Activated CD4-positive, alpha-beta T cell treated with anti-CD3 and anti-CD28 coated beads, Interleukin-2, amount 50 U/mL, for 24 hours (primary cell): ENCODE measurements at regions not wholly inside any gene's neighbourhood (a gene's known extent, or its start where the extent isn't known, plus 50 kb on each side); places are given as distances from the start of the nearest gene placed in this dataset.
"Not testable (repeated sequence)": the region's sequence is repeated elsewhere in the genome, so short reads cannot be mapped to it uniquely, and the experiment has no call there.

Experiments
- DNase-seq, 2 donors: peaks; one replicate each; pipeline ENCODE4 v3.0.0-alpha.2; 2020; ENCODE audit warnings: low read depth in 1 of 2, low spot score in 1 of 2

DNA sequence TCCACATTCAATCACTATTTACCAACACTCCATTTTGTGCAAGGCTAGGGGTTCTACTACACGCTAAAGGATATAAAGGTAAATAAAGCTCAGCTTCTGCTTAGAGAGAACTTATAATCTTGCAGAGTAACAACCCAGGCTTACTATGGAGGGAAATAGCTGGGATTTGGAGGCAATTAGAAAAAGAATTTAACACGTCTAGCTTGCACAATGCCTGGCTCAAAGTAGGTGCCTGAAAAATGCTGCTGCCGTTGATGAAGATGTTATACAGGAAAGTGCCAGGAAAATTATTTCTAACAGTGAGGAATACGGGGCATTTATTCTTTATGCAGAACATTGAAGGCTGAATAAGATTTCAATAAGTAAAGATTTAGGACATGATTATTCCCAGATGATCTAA, 214.2 kb downstream of the KITLG start:
- DNase-seq = no peak

DNA sequence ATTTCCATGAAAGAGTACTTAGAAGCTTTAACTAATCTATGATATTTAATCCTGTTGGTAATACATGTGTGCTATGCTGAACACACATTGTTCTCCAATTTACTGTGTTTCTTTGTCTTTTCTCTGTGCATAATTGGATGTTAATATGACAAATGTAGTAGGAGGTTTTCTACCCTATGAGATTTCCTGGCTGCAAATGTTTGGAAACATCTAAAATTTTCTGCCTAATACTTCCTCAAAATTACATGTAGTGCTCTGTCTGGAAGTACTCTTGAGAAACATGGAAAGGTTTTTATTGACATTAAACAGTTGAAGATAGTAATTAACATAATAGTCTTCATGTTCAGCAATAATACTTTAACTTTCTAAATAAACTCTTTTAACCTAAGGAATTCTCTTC, 213.0 kb downstream of the KITLG start:
- DNase-seq = no peak

DNA sequence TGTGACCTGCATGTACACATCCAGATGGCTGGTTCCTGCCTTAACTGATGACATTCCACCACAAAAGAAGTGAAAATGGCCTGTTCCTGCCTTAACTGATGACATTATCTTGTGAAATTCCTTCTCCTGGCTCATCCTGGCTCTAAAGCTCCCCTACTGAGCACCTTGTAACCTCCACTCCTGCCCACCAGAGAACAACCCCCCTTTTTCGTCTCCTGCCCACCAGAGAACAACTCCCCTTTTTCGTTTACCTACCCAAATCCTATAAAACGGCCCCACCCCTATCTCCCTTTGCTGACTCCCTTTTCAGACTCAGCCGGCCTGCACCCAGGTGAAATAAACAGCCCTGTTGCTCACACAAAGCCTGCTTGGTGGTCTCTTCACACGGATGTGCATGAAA, 212.2 kb downstream of the KITLG start:
- not testable (repeated sequence) for DNase-seq

DNA sequence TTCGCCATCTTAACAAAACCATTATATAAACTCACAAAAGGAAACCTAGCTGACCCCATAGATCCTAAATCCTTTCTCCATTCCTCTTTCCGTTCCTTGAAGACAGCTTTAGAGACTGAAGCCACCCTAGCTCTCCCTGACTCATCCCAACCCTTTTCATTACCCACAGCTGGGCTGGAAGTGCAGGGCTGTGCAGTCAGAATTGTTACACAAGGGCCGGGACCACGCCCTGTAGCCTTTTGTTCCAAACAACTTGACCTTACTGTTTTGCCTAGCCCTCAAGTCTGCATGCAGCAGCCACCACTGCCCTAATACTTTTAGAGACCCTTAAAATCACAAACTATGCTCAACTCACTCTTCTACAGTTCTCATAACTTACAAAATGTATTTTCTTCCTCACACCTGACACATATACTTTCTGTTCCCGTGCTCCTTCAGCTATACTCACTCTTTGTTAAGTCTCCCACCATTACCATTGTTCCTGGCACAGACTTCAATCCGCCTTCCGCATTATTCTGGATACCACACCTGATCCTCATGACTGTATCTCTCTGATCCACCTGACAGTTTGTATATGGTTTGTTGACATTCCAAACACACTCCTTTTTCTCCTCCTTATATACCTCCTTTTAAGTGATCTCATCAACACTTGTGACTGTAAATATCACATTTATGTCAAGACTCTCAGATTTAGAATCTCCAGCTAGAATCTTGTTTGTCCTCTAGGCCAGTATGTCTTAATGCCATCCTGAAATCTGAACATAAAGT, 208.7 kb downstream of the KITLG start:
- DNase-seq = no peak

DNA sequence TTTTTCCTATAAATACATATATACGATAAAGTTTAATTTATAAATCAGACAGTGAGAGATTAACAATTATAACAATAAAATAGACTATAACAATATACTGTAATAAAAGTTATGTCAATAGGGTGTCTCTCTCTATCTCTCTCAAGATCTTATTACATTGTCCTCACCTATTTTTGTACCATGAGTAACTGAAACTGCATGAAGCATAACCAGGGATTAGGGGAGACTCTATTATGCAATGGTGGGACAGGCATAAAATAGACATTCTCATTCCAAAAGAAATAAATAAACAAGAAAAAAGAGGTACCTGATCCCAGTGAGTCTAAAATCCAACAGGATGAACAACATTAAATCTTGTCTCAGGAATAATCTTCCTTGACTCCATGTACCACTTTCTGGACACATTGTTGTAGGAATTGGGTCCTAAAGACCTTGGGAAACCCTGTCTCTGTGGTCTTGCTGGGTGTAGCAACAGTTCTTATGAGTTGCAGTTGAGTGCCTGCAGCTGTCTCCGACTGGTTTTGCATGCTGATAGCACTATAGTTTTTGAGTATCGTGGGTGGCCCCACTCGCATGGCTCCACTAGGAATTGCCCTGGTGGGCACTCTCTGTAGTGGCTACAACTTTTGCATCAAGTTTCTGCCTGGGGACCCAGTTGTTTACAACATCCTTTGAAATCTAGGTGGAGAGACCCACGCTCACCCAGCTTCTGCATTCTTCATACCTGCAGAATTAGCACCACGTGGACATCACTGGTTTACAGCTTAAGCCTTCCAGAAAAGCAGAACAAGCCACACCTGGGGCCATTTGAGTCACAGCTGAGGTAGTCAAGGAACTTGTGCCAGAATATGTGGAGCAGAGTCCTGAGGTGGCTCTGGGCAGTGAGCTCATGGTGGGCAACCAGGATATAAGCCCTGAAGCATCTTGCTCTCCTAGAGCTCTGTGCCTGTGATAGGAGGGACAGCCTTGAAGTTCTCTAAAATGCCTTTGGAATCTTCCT, 204.7 kb downstream of the KITLG start:
- no peak for DNase-seq

DNA sequence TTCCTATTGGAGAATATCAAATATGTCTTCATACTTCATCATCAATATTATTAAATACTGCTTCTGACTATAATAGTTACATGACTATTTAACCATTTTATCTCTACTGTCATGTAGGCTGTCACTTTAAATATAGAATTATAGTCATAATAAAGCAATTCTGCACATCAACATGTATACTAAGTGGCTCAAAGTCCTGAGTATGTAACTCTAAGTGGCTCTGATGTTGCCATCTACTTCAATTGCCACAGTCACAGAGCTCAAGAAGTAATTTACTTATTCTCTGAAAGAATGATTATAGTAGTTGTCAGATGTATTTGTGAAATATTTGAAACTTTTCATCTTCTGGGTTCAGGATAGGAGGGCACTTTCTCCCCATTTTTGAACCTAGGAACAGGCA, 202.3 kb downstream of the KITLG start:
- DNase-seq = no peak

DNA sequence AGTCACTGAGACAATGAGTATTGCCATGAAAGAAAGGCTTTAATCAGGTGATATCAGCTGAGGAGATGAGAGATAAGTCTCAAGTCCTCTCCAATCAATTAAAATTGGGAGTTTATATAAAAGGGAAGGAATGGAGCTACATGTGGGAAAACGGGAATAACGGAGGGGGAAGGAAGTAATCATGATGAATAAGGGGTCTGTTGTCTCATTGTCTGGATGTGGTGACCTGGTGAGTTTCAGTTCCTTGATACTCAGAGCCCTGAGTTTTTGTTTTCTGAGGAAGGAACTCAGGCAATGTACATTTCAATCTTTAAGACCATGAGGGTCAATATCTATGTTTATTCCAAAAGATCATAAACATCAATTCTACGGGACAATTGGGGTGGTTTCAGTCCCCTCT, 198.8 kb downstream of the KITLG start:
- no peak for DNase-seq

DNA sequence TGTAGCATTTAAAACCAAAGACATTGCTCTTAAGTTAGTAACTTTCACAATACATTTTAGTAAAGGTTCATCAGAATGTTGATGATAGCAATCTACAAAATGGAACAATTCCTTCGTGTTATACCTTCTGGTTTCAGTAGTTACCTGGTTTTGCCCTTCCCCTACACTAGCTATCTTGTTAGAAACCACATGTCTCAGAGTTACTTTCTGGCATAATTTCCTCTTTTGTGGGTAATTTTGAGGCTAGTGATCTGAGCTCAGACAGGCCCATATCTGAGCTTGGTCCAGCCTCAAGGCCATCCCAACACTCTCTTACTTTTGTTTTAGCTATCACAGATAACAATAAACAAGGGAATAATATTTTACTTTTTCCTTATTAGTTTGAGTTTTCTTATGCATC, 196.9 kb downstream of the KITLG start:
- DNase-seq = no peak

DNA sequence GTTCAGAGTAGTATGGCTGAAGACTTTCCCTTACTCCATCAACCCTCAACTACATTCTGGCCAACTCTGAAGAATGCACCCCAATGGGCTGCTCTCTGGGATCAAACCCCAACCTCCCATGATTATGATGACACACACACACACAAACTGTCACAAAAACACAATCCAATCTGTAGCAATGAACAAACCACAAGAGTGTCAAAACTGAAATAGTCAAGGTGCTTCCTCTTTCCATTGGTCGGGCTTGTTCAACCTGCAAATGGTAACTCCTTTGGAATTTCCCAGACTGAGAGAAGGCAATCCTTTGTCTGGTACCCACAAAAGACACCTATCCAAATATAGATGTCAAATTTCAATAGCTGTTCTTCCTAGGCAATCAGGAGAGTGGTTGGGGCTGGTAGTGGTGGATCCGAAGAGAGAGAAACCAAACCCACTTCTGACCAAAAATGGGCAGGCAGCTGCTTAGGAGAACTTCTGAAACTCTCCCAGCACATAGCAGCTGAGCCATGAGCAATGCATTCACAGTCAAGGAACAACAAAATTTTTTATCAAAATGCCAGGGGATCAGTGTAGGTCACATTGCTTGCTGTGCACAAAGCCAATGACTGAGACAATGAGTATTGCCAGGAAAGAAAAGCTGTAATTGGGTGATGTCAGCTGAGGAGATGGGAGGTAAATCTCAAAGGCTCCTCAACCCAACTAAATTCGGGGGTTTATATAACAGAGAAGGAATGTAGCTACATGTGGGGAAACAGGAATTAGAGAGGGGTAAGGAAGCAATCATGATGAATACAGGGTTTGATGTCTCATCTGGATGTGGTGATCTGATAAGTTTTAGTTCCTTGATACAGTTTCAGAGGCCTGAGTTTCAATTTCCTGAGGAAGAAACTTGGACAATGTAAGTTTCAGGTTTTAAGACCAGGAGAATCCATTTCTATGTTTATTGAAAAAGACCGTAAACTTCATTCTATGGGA, 191.4 kb downstream of the KITLG start:
- DNase-seq = no peak

DNA sequence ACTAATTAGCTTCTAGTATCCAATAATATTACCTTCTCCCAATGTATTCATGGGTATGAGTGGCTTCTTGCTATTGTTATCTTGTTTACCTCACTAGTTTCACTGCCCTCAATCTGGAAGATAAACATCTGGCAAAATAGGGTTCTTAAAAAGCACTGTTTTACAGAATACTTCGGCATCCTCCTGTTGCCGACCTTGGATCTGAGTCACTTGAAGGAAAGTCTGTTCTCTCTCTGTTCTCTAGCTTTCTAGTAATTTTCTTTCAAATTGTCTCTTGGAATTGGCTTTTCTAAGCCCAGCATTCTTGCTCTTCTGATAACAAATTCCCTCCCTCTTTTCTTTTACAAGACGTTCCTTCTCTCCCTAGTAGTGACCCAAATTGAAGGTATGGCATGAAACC, 189.5 kb downstream of the KITLG start:
- no peak for DNase-seq

DNA sequence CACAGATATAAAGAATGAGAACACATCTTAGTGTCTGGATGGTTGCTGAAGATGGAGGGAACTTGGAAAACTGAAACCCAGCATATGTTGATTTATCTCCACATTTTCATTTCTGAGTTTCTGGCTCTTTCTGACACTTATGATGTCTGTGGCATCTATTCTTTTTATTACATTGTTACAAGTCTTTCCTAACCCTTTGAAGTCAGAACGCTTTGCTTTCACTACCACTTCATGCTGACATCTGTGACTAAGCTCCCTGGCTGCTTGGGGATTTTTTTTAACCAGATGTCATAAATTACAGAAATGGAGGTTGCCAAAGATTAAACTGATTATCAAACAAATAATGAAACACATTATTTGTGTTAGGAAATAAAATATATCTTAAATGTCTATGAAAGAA, 188.7 kb downstream of the KITLG start:
- no peak for DNase-seq

DNA sequence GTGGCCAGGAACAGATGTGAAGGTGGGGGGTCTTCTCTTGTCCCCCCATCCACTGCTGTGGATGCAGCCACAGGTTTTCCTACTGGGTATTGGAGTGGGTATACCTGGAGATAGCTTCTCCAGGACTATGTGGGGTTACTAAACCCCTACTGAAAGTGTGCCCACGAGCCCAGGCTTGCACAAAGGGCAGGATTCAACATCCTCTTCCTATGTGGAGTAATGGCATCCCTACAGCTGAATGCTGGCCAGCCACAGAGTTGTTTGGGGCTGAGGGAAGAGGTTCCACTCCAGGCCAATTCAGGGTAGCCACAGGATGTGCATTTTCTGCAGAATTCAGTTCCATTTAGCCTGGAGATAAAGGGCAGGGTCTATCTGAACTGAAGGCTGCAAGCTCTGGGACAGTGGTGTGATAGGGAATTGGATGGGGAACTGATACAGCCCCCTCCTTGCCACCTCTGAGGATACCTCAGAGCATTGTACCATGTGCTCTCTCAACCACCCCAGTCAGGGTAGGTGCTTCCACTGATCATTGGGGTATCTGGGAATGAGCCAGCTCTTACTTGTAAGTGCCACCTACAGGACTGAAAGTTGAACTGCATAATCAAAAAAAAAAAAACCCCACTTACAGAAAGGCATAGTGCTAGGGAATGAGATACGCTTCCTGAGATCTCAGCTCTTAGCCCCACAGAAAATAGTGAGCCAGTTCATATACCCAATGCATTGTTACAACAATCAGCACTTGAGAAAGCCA, 187.1 kb downstream of the KITLG start:
- no peak for DNase-seq

DNA sequence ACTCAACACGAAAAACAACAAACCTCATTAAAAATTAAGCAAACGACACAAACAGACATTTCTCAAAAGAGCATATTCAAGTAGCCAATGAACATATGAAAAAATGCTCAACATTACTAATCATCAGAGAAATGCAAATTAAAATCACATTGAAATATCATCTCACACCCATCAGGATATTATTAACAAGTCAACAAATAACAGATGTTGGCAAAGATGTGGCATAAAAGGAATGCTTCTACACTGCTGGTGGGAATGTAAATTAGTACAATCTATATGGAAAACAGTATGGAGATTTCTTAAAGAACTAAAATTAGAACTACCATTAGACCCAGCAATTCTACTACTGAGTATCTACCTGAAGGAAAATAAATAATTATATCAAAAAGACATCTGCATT, 182.2 kb downstream of the KITLG start:
- DNase-seq = no peak

DNA sequence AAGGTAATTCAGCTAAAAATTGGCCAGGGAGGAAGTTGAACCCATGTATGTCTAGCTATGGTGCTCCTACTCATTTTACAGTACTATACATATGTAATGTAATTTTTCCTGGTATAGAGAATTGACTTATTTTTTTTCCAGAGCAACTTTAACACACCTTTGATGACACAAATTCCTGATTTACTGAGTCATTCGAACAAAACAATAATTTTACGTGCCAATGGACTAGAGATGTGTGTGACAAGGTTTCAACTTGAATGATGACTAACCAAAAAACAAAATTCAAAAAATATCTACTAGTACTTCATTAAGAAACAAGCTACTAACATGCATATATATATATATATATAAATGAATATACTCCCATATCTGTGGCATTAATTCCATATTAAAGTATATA, 180.5 kb downstream of the KITLG start:
- no peak for DNase-seq

DNA sequence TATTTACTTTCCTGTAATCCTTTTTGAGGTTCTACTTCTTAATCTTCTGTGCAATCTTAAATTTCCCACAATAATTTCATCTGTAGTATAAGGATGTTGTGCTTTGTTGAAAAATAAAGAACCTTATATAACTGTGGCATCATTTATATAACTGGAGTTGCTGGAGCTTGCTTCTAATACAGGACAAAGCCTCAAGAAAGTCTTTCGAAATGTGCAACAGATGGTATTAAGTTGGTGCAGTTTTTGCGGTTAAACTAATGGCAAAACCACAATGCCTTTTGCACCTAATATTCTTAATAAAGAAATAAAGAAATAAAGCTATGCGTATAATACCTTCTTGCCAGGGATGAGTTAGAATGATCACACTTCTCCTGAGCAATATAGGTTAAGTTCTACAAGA, 180.0 kb downstream of the KITLG start:
- no peak for DNase-seq

DNA sequence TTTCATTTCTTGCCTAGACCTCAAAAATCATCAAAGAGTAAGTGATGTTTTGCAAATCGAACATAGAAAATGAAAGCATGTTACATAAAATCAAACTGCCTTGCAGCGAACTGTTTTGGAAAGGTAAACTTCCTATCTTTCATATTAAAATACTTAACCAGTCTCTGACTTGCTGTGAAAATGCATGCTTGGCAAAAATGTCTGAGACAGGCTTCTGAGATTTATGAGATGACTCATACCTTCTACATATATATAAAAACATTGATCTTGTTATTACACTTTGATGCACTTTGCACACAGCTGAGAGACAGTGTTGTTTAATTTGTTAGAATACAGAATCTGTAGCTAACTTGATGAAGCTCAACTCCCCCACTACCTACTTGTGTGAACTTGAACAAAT, 179.1 kb downstream of the KITLG start:
- no peak for DNase-seq

DNA sequence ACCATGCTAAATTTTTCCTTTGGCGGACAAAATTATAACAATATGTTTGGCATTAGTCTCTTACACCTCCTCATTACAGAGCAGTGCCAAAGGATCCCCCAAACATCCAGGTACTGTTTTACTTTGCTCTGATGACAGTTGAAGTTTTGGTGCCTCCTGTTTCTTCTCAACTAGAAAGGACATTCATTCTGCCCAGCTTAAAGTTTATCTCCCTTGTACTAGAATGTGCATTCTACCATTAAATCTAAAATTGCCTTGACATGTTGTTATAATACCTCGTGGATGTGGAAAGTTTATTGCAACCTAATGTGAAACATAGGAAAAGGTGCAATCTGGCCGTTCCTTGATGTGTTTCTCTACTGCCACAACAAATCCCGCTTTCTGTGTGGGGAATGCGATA, 173.4 kb downstream of the KITLG start:
- no peak for DNase-seq

DNA sequence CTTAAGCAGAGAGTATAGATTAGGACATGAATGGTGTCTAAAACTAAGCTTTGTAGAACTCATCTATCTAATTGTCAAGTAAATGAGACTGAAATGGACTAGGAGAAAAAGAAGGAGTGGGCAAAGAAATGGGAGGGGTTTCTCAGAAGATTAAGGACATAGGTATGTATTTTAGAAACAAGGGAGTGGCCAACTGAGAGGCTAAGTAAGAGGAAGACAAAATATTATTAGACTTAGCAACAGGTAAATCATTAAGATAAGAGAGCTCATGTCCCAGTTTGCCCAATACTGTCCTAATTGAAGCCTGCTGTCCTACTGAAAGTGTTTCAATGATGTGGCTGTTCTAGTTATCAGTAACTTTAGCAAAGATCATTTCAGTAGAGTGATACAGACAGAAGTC, 171.4 kb downstream of the KITLG start:
- no peak for DNase-seq

DNA sequence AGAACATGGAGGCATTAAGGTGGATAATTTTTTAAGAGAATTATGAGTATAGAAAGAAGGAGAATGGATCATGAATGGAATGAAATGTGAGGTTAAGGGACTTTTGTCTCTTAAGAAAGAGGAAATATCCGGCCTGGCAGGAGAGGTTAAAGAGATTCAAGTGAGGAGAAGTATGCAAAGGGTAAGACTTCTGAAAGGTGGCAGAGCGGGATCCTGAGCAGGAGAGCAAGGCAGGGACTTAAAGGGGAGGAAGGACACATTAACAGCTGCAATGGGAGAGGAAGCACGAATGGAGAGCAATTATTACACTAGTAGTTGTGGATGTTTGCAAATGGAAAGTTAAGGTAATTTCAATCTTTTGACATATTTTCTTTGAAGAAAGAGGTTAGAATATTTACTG, 171.0 kb downstream of the KITLG start:
- no peak for DNase-seq

DNA sequence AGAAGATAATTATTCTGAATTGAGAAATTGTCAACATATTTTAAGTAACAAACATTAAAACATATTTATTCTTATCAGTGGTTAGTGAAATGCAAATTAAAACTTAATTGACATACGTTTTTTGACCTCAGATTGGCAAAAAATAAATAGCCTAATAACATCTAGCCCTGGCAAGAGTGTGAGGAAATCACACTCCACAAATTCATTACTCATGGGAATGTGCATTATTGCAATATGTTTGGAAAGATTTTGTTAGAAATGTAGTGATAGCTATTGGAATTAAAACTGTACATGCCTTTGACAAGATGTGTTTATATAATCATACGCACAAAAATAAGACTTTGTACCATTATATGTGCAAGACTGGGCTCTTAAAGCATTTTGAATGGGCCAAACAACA, 168.6 kb downstream of the KITLG start:
- DNase-seq = no peak

DNA sequence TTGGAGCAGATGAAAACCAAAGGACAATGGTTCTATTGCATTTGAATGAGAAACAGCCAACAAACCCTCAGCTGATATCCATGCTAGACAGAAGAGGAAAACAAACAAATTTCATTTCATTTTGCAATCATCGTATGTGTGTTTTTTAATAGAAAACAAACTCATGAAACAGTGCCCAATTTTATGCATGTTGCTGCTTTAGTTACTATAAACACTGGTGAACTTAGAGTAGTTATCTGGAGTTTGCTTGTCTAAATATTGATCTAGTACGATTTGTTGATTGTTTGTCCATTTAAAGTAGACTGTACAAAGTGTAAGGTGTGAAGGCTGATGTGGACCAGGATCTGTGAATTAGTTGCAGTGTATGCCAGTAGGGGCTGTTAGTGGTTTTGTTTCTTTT, 166.6 kb downstream of the KITLG start:
- DNase-seq = no peak
